HEK293 (cell line): ENCODE measurements at regions not wholly inside any gene's neighbourhood (a gene's known extent, or its start where the extent isn't known, plus 50 kb on each side); places are given as distances from the start of the nearest gene placed in this dataset.

Experiments used
- PRDM1 ChIP-seq: fragments of 450-650 bp; formaldehyde crosslinking; IDR thresholded peaks from 2 replicates; pipeline ENCODE4; 2016; ENCODE audit warnings: missing biosample characterization, missing genetic modification characterization
- RBAK ChIP-seq: fragments of 450-650 bp; formaldehyde crosslinking; IDR thresholded peaks from 2 replicates; pipeline ENCODE4 v1.5.1; 2016; ENCODE audit warnings: missing biosample characterization, missing genetic modification characterization
- ZEB2 ChIP-seq: fragments of 450-650 bp; formaldehyde crosslinking; IDR thresholded peaks from 2 replicates; pipeline ENCODE4 v1.5.1; 2016; ENCODE audit warnings: missing biosample characterization, missing genetic modification characterization
- ZNF350 ChIP-seq: fragments of 450-650 bp; formaldehyde crosslinking; IDR thresholded peaks from 2 replicates; pipeline ENCODE4 v1.5.0; 2017; ENCODE audit warnings: missing biosample characterization, mild to moderate bottlenecking, missing genetic modification characterization
- TF ChIP-seq, protein P1 (sequence below): fragments of 450-650 bp; formaldehyde crosslinking; IDR thresholded peaks from 2 replicates; pipeline ENCODE4 v1.5.1; 2016; ENCODE audit warnings: missing biosample characterization, missing genetic modification characterization
- TF ChIP-seq, protein P2 (sequence below): fragments of 450-650 bp; formaldehyde crosslinking; IDR thresholded peaks from 2 replicates; pipeline ENCODE4 v1.5.1; 2017; ENCODE audit warnings: missing biosample characterization, missing genetic modification characterization
- TF ChIP-seq, protein P3 (sequence below): fragments of 450-650 bp; formaldehyde crosslinking; conservative IDR thresholded peaks from 2 replicates; pipeline ENCODE4 v1.5.1; 2016; ENCODE audit warnings: low read depth, missing biosample characterization, missing genetic modification characterization
- TF ChIP-seq, protein P4 (sequence below): fragments of 450-650 bp; formaldehyde crosslinking; IDR thresholded peaks from 2 replicates; pipeline ENCODE4 v1.5.1; 2016; ENCODE audit warnings: missing biosample characterization, missing genetic modification characterization, borderline replicate concordance

DNA sequence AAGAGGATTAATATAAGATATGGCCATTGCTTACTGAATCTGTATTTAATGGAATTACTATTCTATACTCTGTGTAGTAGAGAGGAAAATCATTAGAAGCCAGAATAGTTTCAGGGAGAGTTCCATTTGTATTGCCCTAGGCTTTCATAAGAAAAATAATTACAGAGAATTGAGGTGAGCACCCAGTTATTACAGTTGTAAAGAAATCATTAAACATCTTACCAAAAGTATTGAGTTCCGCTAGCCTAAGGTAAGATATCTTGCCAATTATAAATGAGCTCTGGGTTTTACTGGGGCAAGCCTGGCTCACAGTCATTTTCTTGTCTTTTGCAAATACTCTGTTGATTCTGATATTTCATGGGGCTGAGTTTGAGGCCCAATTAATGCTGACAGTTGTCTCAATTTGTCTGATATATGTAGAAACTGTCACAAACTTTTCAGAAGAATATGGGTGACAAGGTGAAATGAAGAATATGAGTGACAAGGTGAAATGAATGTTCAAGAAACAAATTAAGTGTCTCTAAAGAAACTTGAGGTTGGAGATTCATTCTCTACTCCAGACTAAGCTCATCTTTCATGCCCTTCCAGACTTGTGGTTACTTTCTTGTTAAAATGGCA, 127.8 kb downstream of the PTGER3 start:
- TF ChIP-seq, protein P1, sequence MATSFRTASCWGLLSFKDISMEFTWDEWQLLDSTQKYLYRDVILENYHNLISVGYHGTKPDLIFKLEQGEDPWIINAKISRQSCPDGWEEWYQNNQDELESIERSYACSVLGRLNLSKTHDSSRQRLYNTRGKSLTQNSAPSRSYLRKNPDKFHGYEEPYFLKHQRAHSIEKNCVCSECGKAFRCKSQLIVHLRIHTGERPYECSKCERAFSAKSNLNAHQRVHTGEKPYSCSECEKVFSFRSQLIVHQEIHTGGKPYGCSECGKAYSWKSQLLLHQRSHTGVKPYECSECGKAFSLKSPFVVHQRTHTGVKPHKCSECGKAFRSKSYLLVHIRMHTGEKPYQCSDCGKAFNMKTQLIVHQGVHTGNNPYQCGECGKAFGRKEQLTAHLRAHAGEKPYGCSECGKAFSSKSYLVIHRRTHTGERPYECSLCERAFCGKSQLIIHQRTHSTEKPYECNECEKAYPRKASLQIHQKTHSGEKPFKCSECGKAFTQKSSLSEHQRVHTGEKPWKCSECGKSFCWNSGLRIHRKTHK (tag by site-specific recombination) = no peak
- TF ChIP-seq ZNF350 (tag by site-specific recombination) (no peak), RBAK (tag by site-specific recombination) (no peak), PRDM1 (tag by site-specific recombination) (no peak), ZEB2 (tag by site-specific recombination) (no peak)
- TF ChIP-seq, protein P2, sequence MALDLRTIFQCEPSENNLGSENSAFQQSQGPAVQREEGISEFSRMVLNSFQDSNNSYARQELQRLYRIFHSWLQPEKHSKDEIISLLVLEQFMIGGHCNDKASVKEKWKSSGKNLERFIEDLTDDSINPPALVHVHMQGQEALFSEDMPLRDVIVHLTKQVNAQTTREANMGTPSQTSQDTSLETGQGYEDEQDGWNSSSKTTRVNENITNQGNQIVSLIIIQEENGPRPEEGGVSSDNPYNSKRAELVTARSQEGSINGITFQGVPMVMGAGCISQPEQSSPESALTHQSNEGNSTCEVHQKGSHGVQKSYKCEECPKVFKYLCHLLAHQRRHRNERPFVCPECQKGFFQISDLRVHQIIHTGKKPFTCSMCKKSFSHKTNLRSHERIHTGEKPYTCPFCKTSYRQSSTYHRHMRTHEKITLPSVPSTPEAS (tag by site-specific recombination) = no peak
- TF ChIP-seq, protein P3, sequence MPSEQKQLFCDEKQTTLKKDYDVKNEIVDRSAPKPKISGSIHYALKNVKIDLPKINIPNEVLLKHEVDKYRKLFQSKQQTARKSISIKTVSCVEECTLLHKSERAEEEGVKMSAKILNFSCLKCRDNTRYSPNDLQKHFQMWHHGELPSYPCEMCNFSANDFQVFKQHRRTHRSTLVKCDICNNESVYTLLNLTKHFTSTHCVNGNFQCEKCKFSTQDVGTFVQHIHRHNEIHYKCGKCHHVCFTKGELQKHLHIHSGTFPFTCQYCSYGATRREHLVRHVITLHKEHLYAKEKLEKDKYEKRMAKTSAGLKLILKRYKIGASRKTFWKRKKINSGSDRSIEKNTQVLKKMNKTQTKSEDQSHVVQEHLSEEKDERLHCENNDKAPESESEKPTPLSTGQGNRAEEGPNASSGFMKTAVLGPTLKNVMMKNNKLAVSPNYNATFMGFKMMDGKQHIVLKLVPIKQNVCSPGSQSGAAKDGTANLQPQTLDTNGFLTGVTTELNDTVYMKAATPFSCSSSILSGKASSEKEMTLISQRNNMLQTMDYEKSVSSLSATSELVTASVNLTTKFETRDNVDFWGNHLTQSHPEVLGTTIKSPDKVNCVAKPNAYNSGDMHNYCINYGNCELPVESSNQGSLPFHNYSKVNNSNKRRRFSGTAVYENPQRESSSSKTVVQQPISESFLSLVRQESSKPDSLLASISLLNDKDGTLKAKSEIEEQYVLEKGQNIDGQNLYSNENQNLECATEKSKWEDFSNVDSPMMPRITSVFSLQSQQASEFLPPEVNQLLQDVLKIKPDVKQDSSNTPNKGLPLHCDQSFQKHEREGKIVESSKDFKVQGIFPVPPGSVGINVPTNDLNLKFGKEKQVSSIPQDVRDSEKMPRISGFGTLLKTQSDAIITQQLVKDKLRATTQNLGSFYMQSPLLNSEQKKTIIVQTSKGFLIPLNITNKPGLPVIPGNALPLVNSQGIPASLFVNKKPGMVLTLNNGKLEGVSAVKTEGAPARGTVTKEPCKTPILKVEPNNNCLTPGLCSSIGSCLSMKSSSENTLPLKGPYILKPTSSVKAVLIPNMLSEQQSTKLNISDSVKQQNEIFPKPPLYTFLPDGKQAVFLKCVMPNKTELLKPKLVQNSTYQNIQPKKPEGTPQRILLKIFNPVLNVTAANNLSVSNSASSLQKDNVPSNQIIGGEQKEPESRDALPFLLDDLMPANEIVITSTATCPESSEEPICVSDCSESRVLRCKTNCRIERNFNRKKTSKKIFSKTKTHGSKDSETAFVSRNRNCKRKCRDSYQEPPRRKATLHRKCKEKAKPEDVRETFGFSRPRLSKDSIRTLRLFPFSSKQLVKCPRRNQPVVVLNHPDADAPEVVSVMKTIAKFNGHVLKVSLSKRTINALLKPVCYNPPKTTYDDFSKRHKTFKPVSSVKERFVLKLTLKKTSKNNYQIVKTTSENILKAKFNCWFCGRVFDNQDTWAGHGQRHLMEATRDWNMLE (tag by site-specific recombination) = no peak
- TF ChIP-seq, protein P4, sequence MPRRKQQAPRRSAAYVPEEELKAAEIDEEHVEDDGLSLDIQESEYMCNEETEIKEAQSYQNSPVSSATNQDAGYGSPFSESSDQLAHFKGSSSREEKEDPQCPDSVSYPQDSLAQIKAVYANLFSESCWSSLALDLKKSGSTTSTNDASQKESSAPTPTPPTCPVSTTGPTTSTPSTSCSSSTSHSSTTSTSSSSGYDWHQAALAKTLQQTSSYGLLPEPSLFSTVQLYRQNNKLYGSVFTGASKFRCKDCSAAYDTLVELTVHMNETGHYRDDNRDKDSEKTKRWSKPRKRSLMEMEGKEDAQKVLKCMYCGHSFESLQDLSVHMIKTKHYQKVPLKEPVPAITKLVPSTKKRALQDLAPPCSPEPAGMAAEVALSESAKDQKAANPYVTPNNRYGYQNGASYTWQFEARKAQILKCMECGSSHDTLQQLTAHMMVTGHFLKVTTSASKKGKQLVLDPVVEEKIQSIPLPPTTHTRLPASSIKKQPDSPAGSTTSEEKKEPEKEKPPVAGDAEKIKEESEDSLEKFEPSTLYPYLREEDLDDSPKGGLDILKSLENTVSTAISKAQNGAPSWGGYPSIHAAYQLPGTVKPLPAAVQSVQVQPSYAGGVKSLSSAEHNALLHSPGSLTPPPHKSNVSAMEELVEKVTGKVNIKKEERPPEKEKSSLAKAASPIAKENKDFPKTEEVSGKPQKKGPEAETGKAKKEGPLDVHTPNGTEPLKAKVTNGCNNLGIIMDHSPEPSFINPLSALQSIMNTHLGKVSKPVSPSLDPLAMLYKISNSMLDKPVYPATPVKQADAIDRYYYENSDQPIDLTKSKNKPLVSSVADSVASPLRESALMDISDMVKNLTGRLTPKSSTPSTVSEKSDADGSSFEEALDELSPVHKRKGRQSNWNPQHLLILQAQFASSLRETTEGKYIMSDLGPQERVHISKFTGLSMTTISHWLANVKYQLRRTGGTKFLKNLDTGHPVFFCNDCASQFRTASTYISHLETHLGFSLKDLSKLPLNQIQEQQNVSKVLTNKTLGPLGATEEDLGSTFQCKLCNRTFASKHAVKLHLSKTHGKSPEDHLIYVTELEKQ = no peak
